NT2/D1 (cell line): ENCODE measurements at regions not wholly inside any gene's neighbourhood (a gene's known extent, or its start where the extent isn't known, plus 50 kb on each side); places are given as distances from the start of the nearest gene placed in this dataset.

Source experiments
- DNase-seq: peaks from one replicate; pipeline ENCODE4 v3.0.0-alpha.2; 2011; ENCODE audit warnings: low read depth, low spot score
- H3K27me3 ChIP-seq: 2 replicates; pipeline ENCODE4 v1.6.0; 2011; ENCODE audit warnings: mild to moderate bottlenecking; ENCODE audit not compliant: insufficient read length, insufficient read depth
- H3K36me3 ChIP-seq: 2 replicates; pipeline ENCODE4 v1.6.1; 2011; ENCODE audit warnings: mild to moderate bottlenecking, low read length, mixed read lengths; ENCODE audit not compliant: insufficient read depth, insufficient read length
- H3K4me1 ChIP-seq: 2 replicates; pipeline ENCODE4 v1.5.1; 2011; ENCODE audit not compliant: insufficient read depth, insufficient read length
- H3K4me3 ChIP-seq: 2 replicates; pipeline ENCODE4 v1.5.1; 2011; ENCODE audit warnings: low read depth; ENCODE audit not compliant: insufficient read length
- H3K9ac ChIP-seq: 2 replicates; pipeline ENCODE4 v1.6.0; 2011; ENCODE audit warnings: low read depth; ENCODE audit not compliant: insufficient read length
- H3K9me3 ChIP-seq: 2 replicates; pipeline ENCODE4 v1.5.1; 2011; ENCODE audit warnings: mild to moderate bottlenecking, low read length; ENCODE audit not compliant: insufficient read depth
- SUZ12 ChIP-seq: IDR thresholded peaks from 2 replicates; pipeline ENCODE4 v1.6.1; 2011; ENCODE audit not compliant: insufficient read length, insufficient read depth; ENCODE audit errors: extremely low read depth
- YY1 ChIP-seq: IDR thresholded peaks from 2 replicates; pipeline ENCODE4 v1.6.1; 2011; ENCODE audit not compliant: insufficient read length, insufficient read depth
- ZNF274 ChIP-seq: IDR thresholded peaks from 2 replicates; pipeline ENCODE4 v1.6.1; 2011; ENCODE audit warnings: mild to moderate bottlenecking, low read depth, low read length

DNA sequence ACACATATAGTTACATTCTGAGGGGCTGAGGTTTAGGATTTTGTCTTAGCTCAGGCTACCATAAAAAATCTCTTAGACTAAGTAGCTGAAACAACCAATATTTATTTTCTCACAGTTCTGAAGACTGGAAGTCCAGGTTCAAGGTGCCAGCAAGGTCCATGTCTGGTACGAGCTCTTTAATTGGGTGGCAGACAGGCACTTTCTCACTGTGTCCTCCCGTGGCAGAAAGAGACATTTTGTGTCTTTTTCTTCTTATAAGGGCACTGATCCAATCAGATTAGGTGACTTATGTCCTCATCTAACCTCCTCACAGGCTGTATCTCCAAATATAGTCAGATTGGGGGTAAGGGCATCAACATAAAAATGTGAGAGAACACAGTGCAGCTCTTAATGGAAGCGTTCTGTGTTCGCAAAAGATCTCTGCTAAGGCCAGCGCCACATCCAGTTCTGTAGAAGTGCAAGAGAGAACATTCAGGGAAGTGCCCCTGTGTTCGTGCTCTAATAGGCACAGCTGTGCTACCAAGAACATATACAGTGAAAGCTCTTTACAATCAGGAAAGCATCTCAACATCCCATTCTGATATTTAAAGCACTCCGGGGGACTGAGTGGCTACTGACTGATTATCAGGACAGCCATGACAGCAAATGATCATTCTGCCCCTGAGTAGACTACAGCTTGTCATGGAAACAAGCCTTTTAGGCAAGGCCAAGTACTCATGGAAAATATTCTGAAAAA lies 819.2 kb downstream of the LIG4 start:
- no peak for TF ChIP-seq ZNF274
- TF ChIP-seq SUZ12 = no peak
- TF ChIP-seq YY1 = no peak
- H3K9me3 ChIP-seq = no peaks in the 10 kb centered on the region
- H3K9ac ChIP-seq = no peak overlapping the region
- no peak overlapping the region for H3K4me3 ChIP-seq
- DNase-seq = no peak
- no peaks in the 10 kb centered on the region for H3K36me3 ChIP-seq
- H3K27me3 ChIP-seq = no peaks in the 10 kb centered on the region
- H3K4me1 ChIP-seq = no peaks in the 10 kb centered on the region

GRCh38 chr13:107392205-107392604 lies 823.1 kb downstream of the LIG4 start:
- no peaks in the 10 kb centered on the region for H3K36me3 ChIP-seq
- no peaks in the 10 kb centered on the region for H3K9me3 ChIP-seq
- H3K9ac ChIP-seq = no peak overlapping the region
- TF ChIP-seq YY1 (no peak), SUZ12 (no peak), ZNF274 (no peak)
- DNase-seq = no peak
- no peaks in the 10 kb centered on the region for H3K27me3 ChIP-seq
- H3K4me3 ChIP-seq = no peak overlapping the region
- no peaks in the 10 kb centered on the region for H3K4me1 ChIP-seq

DNA sequence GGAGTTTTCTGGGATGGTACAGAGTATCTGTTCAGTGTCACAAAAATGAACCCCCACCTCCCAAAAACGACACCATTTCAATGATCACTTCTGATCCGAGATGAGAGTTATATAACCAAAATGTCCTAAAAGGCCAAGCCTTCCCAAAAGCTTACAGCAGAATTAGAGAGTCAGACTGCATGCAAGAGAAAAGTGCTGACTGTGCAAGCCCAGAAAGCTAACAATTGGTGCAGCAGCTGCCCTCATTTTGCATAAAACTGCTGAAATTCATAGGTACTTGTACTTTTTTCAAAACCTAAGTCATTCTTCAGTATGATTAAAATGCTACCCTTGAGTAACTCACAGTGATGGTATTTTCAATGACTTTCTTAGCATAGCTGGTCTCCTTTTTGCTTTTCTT lies 819.6 kb upstream of the ARGLU1 start:
- H3K9me3 ChIP-seq = no peaks in the 10 kb centered on the region
- H3K36me3 ChIP-seq = no peaks in the 10 kb centered on the region
- no peak for DNase-seq
- no peak overlapping the region for H3K4me3 ChIP-seq
- H3K27me3 ChIP-seq = no peaks in the 10 kb centered on the region
- TF ChIP-seq SUZ12 (no peak), ZNF274 (no peak), YY1 (no peak)
- no peaks in the 10 kb centered on the region for H3K4me1 ChIP-seq
- H3K9ac ChIP-seq = no peak overlapping the region

GRCh38 chr13:107379407-107380155 lies 811.6 kb upstream of the ARGLU1 start:
- H3K4me1 ChIP-seq = no peaks in the 10 kb centered on the region
- no peak for DNase-seq
- H3K36me3 ChIP-seq = no peaks in the 10 kb centered on the region

DNA sequence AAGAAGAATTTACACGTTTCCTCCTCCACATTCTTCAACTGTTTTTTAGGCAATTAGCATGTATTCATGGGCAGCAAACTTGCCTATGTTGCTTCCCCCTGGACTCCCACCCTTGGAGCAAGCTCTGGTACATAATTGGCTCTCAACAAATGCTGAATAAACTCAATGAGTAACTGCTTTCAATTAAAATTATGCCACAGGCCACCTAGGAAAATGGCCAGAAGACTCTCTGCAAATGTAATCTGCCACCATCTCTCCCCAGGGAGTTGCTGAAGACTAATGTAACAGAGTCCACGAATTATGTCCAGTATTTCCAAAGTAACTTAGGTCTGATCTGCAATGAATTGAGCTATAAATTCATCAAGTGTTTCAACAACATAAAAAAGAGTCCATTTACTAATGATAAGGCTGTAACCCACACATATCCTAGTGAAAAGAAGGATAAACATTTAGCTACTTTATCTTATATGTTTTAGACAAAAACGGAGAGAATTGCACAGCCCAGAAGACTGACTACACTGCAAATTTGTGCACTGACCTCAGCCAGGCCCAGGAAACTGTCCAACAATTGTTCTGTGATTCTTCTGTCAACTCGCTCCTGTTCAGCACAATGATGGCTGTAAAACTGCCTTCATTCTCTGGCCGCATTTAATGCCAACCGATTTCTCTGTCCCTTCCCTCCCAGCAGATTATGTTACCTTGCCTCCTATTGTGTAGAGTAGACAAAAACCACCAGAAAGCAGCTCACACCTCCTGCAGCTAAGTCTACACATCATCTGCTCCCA lies 808.6 kb upstream of the ARGLU1 start:
- H3K4me3 ChIP-seq = no peak overlapping the region
- no peak overlapping the region for H3K9ac ChIP-seq
- H3K27me3 ChIP-seq = no peaks in the 10 kb centered on the region
- H3K4me1 ChIP-seq = no peaks in the 10 kb centered on the region
- no peaks in the 10 kb centered on the region for H3K36me3 ChIP-seq
- H3K9me3 ChIP-seq = no peaks in the 10 kb centered on the region
- DNase-seq = no peak
- TF ChIP-seq SUZ12 (no peak), YY1 (no peak), ZNF274 (no peak)

More at GRCh38 chr13:107379407-107380155, 811.6 kb upstream of the ARGLU1 start:
- TF ChIP-seq ZNF274 (no peak), SUZ12 (no peak), YY1 (no peak)
- H3K9ac ChIP-seq = no peak overlapping the region
- no peak overlapping the region for H3K4me3 ChIP-seq
- no peaks in the 10 kb centered on the region for H3K27me3 ChIP-seq
- no peaks in the 10 kb centered on the region for H3K9me3 ChIP-seq

GRCh38 chr13:107375701-107376340 lies 807.9 kb upstream of the ARGLU1 start:
- Histone ChIP-seq H3K27me3 (no peaks in the 10 kb centered on the region), H3K9me3 (no peaks in the 10 kb centered on the region), H3K36me3 (no peaks in the 10 kb centered on the region), H3K9ac (no peak overlapping the region), H3K4me1 (no peaks in the 10 kb centered on the region), H3K4me3 (no peak overlapping the region)
- no peak for TF ChIP-seq YY1
- no peak for TF ChIP-seq ZNF274
- no peak for TF ChIP-seq SUZ12
- no peak for DNase-seq

DNA sequence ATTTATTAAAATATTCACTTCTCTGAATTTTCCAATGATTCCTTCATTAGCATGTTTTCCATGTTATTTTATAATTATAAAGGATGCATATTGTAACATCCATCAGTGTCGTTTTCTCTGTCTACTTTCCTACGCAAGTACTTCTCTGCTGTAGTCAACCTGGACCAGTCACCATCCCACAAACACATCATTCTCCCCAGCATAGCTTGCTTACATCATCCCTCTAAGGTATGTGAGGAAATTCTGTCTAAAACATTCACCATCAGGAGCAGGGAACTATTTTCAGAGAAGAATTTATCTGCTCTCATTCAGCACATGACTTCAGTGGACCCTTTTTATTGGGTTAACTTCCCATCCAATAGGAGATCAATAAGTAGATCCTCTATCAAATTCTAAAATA lies 806.1 kb upstream of the ARGLU1 start:
- Histone ChIP-seq H3K27me3 (no peaks in the 10 kb centered on the region), H3K36me3 (no peaks in the 10 kb centered on the region), H3K4me3 (no peak overlapping the region), H3K4me1 (no peaks in the 10 kb centered on the region), H3K9ac (no peak overlapping the region), H3K9me3 (no peaks in the 10 kb centered on the region)
- TF ChIP-seq ZNF274 = no peak
- TF ChIP-seq SUZ12 = no peak
- no peak for DNase-seq
